ENCODE measurements at regions not wholly inside any gene's neighbourhood (a gene's known extent, or its start where the extent isn't known, plus 50 kb on each side); places are given as distances from the start of the nearest gene placed in this dataset.

GRCh38 chr7:119105381-119105780, 880.9 kb downstream of the ANKRD7 start:
- TF ChIP-seq, protein P1, sequence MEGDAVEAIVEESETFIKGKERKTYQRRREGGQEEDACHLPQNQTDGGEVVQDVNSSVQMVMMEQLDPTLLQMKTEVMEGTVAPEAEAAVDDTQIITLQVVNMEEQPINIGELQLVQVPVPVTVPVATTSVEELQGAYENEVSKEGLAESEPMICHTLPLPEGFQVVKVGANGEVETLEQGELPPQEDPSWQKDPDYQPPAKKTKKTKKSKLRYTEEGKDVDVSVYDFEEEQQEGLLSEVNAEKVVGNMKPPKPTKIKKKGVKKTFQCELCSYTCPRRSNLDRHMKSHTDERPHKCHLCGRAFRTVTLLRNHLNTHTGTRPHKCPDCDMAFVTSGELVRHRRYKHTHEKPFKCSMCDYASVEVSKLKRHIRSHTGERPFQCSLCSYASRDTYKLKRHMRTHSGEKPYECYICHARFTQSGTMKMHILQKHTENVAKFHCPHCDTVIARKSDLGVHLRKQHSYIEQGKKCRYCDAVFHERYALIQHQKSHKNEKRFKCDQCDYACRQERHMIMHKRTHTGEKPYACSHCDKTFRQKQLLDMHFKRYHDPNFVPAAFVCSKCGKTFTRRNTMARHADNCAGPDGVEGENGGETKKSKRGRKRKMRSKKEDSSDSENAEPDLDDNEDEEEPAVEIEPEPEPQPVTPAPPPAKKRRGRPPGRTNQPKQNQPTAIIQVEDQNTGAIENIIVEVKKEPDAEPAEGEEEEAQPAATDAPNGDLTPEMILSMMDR (IDR thresholded peaks at IDR 0.05; ENCODE audit: insufficient read depth, low read length), result no peak
- TF ChIP-seq REST (IDR thresholded peaks at IDR 0.05; ENCODE audit: insufficient replicate concordance, low read depth) (no peak), POLR2AphosphoS5 (IDR thresholded peaks at IDR 0.05; ENCODE audit: low read depth) (no peak), GABPA (IDR thresholded peaks at IDR 0.05; ENCODE audit: low read depth) (no peak)
